T-helper 17 cell (primary cell): ENCODE measurements at regions not wholly inside any gene's neighbourhood (a gene's known extent, or its start where the extent isn't known, plus 50 kb on each side); places are given as distances from the start of the nearest gene placed in this dataset.

ENCODE experiments used
- ATAC-seq: fragments of 150-1000 bp; cut with Tn5 transposase; 2 replicates; pipeline ENCODE4 v1.10.0; 2021; ENCODE audit warnings: mild to moderate bottlenecking, moderate library complexity
- DNase-seq, 3 donors: peaks; one replicate each; pipeline versions ENCODE4 v3.0.0 to v3.0.0-alpha.2; 2020 to 2021
- H3K9me3 ChIP-seq: one replicate; pipeline ENCODE4 v1.7.0; 2013; ENCODE audit warnings: low read length, mild to moderate bottlenecking; ENCODE audit not compliant: control insufficient read depth, poor library complexity, severe bottlenecking
- H3K27ac Mint-ChIP-seq: one replicate; pipeline ENCODE4 v1.8.0; 2022; ENCODE audit warnings: mild to moderate bottlenecking, moderate library complexity, mixed read lengths
- H3K27me3 Mint-ChIP-seq: one replicate; pipeline ENCODE4 v1.8.0; 2022; ENCODE audit warnings: mixed read lengths
- H3K36me3 Mint-ChIP-seq: one replicate; pipeline ENCODE4 v1.8.0; 2022; ENCODE audit warnings: low read depth, mixed read lengths
- H3K4me1 Mint-ChIP-seq: one replicate; pipeline ENCODE4 v1.8.0; 2022; ENCODE audit warnings: mild to moderate bottlenecking, mixed read lengths
- H3K4me3 Mint-ChIP-seq: one replicate; pipeline ENCODE4 v1.8.0; 2022; ENCODE audit warnings: mild to moderate bottlenecking, moderate library complexity, mixed read lengths

DNA sequence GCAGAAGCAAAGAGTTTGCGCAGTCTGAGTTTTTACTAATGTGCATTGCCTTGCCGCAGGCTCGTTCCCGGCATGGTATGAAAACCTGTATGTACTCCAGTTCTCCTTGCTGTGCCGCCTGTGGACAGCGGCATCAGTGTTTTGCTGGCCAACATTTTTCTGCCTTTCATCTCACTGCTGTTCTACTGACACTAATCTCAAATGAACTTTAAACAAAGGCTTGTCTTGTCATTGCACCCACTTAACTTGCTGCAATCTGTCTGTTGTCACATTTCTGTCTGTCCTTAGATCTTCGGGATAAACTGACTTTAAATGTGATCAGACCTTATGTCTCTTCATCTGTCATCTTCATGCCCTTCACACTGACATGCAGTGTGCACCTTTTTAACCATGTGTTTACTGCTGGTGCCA lies 71.7 kb upstream of the ZNRF2 start:
- Mint-ChIP-seq H3K27me3 (peaks cover 26% of the 10 kb centered on the region), H3K36me3 (peaks cover 4% of the 10 kb centered on the region), H3K4me3 (no peak overlapping the region), H3K4me1 (no peaks in the 10 kb centered on the region), H3K27ac (no peak overlapping the region)
- ATAC-seq, result no peak
- H3K9me3 ChIP-seq, result no peaks in the 10 kb centered on the region
- no peak for DNase-seq

DNA sequence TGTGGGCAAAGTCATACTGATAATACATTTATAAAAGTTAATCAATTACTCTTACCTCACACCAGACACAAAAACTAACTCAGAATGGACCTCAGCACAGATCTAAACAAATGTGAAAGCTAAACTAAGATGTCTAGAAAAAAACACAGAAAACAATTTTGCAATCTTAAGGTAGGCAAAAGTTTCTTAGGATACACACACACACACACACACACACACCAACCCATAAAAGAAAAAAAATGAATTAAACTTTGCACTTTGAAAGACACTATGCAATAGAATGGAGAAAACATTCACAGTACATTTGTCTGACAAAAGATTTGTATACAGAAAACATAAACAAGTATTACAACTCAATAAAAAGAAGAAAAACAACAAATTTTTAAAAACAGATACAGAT lies 70.8 kb upstream of the ZNRF2 start:
- H3K9me3 ChIP-seq, result no peaks in the 10 kb centered on the region
- Mint-ChIP-seq H3K4me1 (no peaks in the 10 kb centered on the region), H3K27me3 (peaks cover 26% of the 10 kb centered on the region), H3K4me3 (no peak overlapping the region), H3K36me3 (peaks cover 4% of the 10 kb centered on the region), H3K27ac (no peak overlapping the region)
- DNase-seq (no peak), ATAC-seq (no peak)

DNA sequence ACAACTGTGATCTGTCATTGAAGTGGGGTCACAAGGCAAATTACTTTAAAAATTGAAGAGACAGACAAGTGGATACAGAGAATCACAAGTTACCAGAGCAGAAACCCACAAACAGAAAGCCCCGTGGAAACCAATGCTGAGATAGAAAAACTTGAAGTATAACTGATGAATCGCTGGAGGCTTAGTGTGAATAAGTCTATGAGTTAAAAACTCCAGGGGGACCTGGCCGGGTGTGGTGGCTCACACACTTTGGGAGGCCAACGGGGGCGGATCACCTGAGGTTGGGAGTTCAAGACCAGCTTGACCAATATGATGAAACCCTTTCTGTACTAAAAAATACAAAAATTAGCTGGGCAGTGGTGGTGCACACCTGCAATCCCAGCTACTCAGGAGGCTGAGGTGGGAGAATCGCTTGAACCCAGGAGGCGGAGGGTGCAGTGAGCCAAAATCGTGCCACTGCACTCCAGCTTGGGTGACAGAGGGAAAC lies 69.7 kb upstream of the ZNRF2 start:
- ATAC-seq (no peak), DNase-seq (no peak)
- H3K4me1 Mint-ChIP-seq, result no peaks in the 10 kb centered on the region
- no peak overlapping the region for H3K4me3 Mint-ChIP-seq
- H3K27ac Mint-ChIP-seq, result no peak overlapping the region
- H3K27me3 Mint-ChIP-seq, result peaks cover 21% of the 10 kb centered on the region
- H3K9me3 ChIP-seq, result no peaks in the 10 kb centered on the region
- peaks cover 4% of the 10 kb centered on the region for H3K36me3 Mint-ChIP-seq

DNA sequence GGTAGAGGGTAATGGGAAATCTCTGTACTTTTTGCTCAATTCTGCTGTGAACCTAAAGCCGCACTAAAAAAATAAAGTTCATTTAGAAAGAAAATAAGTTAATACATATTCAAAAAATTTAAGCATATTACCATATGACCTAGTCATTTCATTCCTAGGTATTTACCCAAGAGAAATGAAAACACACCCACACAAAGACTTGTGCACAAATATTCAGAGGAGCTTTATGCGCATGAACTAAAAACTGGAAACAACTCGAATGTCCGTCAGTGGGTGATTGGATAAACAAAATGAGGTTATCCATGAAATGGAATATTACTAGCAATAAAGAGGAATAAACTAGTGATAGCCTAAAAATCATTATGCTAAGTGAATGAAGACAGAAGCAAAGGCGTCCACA lies 62.6 kb upstream of the ZNRF2 start:
- H3K27ac Mint-ChIP-seq, result no peak overlapping the region
- H3K9me3 ChIP-seq, result no peaks in the 10 kb centered on the region
- H3K27me3 Mint-ChIP-seq, result peaks cover 6% of the 10 kb centered on the region
- DNase-seq, result no peak
- no peak for ATAC-seq
- no peaks in the 10 kb centered on the region for H3K4me1 Mint-ChIP-seq
- no peak overlapping the region for H3K4me3 Mint-ChIP-seq
- H3K36me3 Mint-ChIP-seq, result no peaks in the 10 kb centered on the region

DNA sequence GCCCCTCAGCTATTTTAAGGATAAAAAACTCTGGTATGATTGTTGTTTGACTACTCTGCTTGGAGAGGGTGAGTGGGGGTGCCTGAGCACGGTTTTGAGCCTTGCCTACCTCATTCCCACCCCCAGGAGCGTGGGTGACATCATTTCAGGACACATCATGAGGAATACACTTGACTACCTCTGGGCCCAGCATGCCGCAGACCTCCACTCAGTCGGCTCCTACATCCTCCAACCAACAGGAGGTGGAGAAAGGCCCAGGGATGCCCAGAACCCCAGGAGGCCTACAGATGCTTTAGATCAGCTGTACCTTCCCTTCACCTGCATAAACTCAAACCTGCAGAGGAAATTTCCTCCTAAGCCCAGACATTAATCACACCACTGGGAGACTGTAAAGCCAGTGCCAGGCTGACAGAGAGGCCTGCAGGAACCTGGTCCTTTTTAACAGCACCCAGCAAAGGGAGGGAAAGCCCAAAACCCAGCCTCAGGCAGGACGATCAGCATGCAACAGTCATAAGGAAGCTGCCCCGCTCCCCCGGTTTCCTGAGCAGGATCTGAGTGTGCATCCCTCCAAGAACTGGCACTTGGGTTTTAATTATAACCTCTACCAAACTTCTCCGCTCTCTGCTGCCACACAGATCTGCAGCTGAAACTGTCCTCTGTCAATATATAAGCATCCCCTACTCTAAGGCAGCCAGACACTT lies 61.7 kb upstream of the ZNRF2 start:
- no peaks in the 10 kb centered on the region for H3K9me3 ChIP-seq
- DNase-seq (no peak), ATAC-seq (no peak)
- H3K27me3 Mint-ChIP-seq, result peaks cover under 1% of the 10 kb centered on the region
- H3K36me3 Mint-ChIP-seq, result no peaks in the 10 kb centered on the region
- no peak overlapping the region for H3K27ac Mint-ChIP-seq
- H3K4me3 Mint-ChIP-seq, result no peak overlapping the region
- no peaks in the 10 kb centered on the region for H3K4me1 Mint-ChIP-seq

DNA sequence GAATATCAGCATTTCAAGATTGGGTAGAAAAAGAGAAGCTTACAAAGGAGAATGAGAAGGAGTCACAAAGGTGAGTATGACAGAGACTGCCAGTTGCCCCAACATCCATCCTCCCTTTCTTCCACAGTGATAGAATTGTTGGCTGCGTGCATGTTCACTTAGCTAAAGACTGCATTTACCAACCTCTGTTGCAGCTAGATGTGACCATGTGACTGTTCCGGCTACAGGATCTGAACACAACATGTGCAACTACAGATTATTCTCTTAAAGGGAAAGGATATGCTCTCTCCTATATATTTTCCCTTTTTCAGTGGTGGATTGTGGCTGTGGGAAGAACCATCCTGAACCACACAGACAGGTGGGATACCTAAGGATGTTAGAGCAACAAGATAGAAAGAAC lies 60.5 kb upstream of the ZNRF2 start:
- no peak overlapping the region for H3K27ac Mint-ChIP-seq
- no peak overlapping the region for H3K4me3 Mint-ChIP-seq
- no peak for ATAC-seq
- no peaks in the 10 kb centered on the region for H3K27me3 Mint-ChIP-seq
- no peaks in the 10 kb centered on the region for H3K4me1 Mint-ChIP-seq
- DNase-seq, result no peak
- no peaks in the 10 kb centered on the region for H3K36me3 Mint-ChIP-seq
- no peaks in the 10 kb centered on the region for H3K9me3 ChIP-seq

DNA sequence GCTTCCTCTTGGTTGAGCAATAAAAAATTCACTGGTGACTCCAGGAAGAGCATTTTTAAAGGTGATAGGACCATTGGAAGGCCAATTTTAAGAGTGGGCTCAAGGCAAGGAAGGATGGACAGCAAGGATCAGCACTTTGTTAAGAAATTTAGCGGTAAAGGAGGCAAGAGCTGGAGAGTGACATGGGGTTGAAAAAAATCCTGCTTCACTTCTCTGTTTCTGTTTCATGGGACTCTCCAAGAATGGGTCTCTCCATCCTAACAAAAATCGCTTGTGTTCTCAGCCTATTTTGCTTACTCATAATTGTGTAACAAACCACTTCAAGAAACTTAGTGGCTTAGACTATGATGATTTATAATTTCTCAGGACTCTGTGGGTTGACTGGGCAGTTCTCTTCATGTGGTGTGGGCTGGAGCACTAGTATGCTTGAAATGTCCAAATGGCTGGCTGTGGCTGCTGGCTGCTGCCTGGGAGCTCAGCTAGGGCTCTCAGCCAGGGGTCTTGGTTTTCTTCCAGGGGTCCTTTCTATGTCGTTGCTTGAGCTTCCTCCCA lies 59.8 kb upstream of the ZNRF2 start:
- Mint-ChIP-seq H3K4me1 (no peaks in the 10 kb centered on the region), H3K27ac (no peak overlapping the region), H3K36me3 (no peaks in the 10 kb centered on the region), H3K4me3 (no peak overlapping the region), H3K27me3 (no peaks in the 10 kb centered on the region)
- DNase-seq (no peak), ATAC-seq (peak; percentile 28)
- no peaks in the 10 kb centered on the region for H3K9me3 ChIP-seq

DNA sequence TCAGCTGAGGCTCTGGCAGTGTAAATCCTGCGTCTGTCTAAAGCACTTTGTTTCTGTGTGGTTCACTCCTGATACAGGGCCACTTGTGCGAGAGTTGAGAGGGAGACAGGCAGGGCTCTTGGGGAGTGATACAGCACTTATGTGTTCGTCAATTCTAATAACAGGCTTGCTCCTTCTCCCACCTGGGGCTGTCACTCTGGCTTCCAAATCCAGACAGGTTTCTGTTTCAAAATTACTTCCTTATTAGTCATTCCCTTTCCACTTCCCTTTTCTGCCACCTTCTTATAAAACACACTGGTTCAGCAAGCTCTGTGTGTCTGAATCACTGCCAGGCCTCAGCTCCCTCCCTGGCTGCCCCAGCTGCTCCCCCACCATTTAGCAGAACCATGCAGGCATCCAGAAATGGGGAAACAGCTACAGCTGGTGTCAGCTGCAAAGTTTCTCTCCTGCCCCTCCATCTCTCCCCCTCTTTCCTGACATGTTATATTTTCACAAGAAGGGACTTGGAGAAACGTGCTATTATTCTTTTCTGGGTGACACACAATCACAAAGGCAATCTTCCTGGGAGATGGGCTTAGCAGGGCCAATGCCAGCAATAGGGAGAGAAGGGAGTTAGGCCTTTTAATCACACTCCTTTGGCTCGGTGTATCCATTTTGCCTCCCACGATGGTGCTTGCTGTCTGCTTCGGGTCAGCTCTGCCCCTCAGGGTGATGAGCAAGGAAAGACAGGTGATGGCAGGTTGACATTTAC lies 58.4 kb upstream of the ZNRF2 start:
- Mint-ChIP-seq H3K27me3 (peaks cover 5% of the 10 kb centered on the region), H3K36me3 (no peaks in the 10 kb centered on the region), H3K4me1 (no peaks in the 10 kb centered on the region), H3K27ac (no peak overlapping the region), H3K4me3 (no peak overlapping the region)
- DNase-seq (no peak), ATAC-seq (peak; percentile 63)
- no peaks in the 10 kb centered on the region for H3K9me3 ChIP-seq

DNA sequence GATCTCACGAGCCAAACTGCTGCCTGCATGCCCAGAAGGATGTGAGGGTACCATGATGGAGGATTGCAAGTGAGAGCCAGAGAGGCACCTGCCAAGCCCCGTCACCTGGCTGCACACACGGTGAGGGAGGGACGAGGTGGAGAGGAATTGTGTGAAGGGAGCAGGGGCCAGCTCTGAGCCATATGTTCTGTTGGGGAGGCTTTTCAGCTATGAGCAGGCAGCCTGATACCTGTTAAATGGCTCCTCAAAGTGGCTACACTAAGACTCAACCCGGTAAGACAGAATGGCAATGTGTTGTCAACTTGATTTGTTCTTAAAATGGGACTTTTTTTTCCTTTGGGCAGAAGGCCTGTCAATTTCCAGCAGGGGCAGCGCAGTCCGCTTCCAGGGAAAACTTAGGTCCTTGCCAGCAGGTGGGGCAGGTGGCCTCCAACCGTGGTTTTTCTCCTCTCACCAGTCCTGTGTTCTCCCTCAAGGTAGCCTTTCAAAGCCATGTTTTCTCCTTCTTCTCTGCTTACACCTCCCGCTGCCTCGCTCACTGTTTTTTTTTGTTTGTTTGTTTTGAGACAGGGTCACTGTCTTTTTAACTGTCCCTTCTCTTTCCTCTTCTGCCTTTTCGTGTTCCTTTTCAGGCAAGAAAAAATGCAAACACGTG lies 57.7 kb upstream of the ZNRF2 start:
- Mint-ChIP-seq H3K27ac (no peak overlapping the region), H3K4me3 (no peak overlapping the region), H3K36me3 (no peaks in the 10 kb centered on the region), H3K4me1 (no peaks in the 10 kb centered on the region), H3K27me3 (peaks cover 12% of the 10 kb centered on the region)
- DNase-seq, result no peak
- no peak for ATAC-seq
- H3K9me3 ChIP-seq, result no peaks in the 10 kb centered on the region

DNA sequence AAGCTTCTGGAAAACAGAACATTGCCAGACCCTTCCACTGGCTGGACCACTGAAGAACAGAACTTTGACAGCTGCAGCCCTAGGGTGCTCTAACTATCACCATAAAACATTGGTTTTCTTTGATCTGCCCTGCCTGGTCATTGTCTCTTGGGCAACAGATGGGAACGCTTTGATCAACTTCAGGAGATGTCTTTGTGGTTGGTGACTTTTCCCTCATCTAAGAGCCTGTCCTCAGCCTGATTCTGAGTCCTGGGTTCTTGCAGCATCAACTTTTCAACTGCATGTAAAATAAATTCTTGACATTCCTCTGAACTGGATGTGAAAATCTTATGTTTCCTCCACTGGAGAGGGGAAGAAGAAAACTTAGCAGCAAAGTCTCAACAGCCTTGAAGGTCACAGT lies 53.1 kb upstream of the ZNRF2 start:
- H3K4me3 Mint-ChIP-seq, result no peak overlapping the region
- DNase-seq, result no peak
- no peak for ATAC-seq
- H3K4me1 Mint-ChIP-seq, result no peaks in the 10 kb centered on the region
- H3K9me3 ChIP-seq, result no peaks in the 10 kb centered on the region
- H3K27me3 Mint-ChIP-seq, result peaks cover 15% of the 10 kb centered on the region
- H3K36me3 Mint-ChIP-seq, result no peaks in the 10 kb centered on the region
- H3K27ac Mint-ChIP-seq, result no peak overlapping the region

DNA sequence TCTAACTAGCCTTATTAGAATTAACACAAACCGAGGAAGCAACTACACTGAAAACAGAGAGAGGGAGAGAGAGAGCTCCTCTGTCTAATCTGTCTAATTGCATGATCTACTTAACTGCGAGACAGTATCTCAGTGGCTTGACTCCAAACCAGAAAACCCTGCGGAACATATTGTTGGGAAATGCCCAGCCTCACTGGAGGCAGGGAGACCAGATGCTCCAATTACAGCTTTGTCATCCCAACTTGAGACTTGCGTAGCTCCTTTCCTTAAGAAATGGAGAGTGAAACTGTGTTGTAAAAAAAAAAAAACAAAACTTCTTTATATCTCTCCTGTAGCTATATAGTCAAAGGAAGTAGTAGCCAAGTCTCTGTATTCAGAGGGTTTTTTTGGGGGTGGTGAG lies 52.0 kb upstream of the ZNRF2 start:
- H3K4me1 Mint-ChIP-seq, result no peaks in the 10 kb centered on the region
- no peaks in the 10 kb centered on the region for H3K36me3 Mint-ChIP-seq
- ATAC-seq (no peak), DNase-seq (no peak)
- H3K9me3 ChIP-seq, result no peaks in the 10 kb centered on the region
- peaks cover 18% of the 10 kb centered on the region for H3K27me3 Mint-ChIP-seq
- H3K4me3 Mint-ChIP-seq, result no peak overlapping the region
- H3K27ac Mint-ChIP-seq, result no peak overlapping the region
